Heart left ventricle (tissue), 13 donors: ENCODE measurements at regions not wholly inside any gene's neighbourhood (a gene's known extent, or its start where the extent isn't known, plus 50 kb on each side); places are given as distances from the start of the nearest gene placed in this dataset.

Experiments used
- CTCF ChIP-seq, 12 donors: fragments of 200-600 bp; sonication (generic) in 4 of 12; IDR thresholded peaks; one replicate each; pipeline versions ENCODE4 v1.5.0 to v1.8.0; 2018 to 2022; ENCODE audit warnings: antibody characterized with exemption in 12 of 12, mild to moderate bottlenecking in 5 of 12
- POLR2A ChIP-seq, 2 donors: fragments of 450-650 bp; IDR thresholded peaks; one replicate each; pipeline ENCODE4 v1.6.1; 2017; ENCODE audit warnings: antibody characterized with exemption in 2 of 2, mild to moderate bottlenecking in 2 of 2, moderate library complexity in 2 of 2
- donor health status: ischemic (EF 13 %, LVEDD 7.1; RV severe dilation, severe dysfunction).
- donor health status: DM: no; HTN: yes; CAD: no.
- donor health status: DM: no; HTN: no; CAD: no.
- donor health status: ischemic (EF 25% LVEDD 6.9; RV normal size, moderate dysfunction).
- donor health status: ischemic (EF 25% LVEDD 5.7; RV mildly dilated, moderate dysfunction).
- donor health status: ischemic (EF 35%, LVEDD 5.7; RV mildly dilated, moderate dysfunction).
- donor health status: nonischemic (EF 11% LVEDD 7.7; RV severe dilation, severe dysfunction).
- donor health status: DM: yes; HTN: yes; CAD: no.
- donor health status: PGD.
- donor health status: ischemic (EF 29% LVEDD 5.4; RV normal size, mild dysfunction).
- donor health status: nonischemic (EF 23%, LVEDD 6.1; RV moderate dilation, normal function).

GRCh38 chr2:48905696-48906095 is 150.2 kb upstream of the LHCGR start:
- TF ChIP-seq CTCF (IDR thresholded peaks at IDR 0.05) (no peak), POLR2A (IDR thresholded peaks at IDR 0.05) (no peak)
